Peyer's patch (tissue), 4 donors: ENCODE measurements at regions not wholly inside any gene's neighbourhood (a gene's known extent, or its start where the extent isn't known, plus 50 kb on each side); places are given as distances from the start of the nearest gene placed in this dataset.

Experiments
- DNase-seq, 3 donors: peaks; one replicate each; pipeline ENCODE4 v3.0.0-alpha.2; 2017 to 2019
- H3K27ac ChIP-seq, 4 donors: fragments of 200-600 bp; sonication (generic); one replicate each; pipeline ENCODE4 v1.5.1; 2016 to 2019
- H3K27me3 ChIP-seq, 2 donors: fragments of 200-600 bp; sonication (generic); one replicate each; pipeline ENCODE4 v1.5.1; 2019
- H3K36me3 ChIP-seq, 3 donors: fragments of 200-600 bp; sonication (generic); one replicate each; pipeline ENCODE4 v1.5.1; 2016 to 2019
- H3K4me1 ChIP-seq, 4 donors: fragments of 200-600 bp; sonication (generic); one replicate each; pipeline ENCODE4 v1.5.1; 2016 to 2019
- H3K4me3 ChIP-seq, 4 donors: fragments of 200-600 bp; sonication (generic); 1 replicate in 3 of 4; 2 replicates in 1 of 4; pipeline ENCODE4 v1.5.1; 2016 to 2019; ENCODE audit warnings: mild to moderate bottlenecking in 1 of 4
- H3K9me3 ChIP-seq, 4 donors: fragments of 200-600 bp; sonication (generic); one replicate each; pipeline ENCODE4 v1.5.1; 2016 to 2019; ENCODE audit warnings: mild to moderate bottlenecking in 1 of 4
- CTCF ChIP-seq, 6 experiments: fragments of 450-650 bp in 4 of 6; fragments of 200-600 bp in 2 of 6; sonication (generic) in 1 of 6; IDR thresholded peaks; one replicate each; pipeline ENCODE4 v1.5.1; 2017 to 2019; ENCODE audit warnings: antibody characterized with exemption in 6 of 6, mild to moderate bottlenecking in 3 of 6, moderate library complexity in 1 of 6
- POLR2A ChIP-seq, 2 donors: fragments of 450-650 bp; IDR thresholded peaks; one replicate each; pipeline ENCODE4 v1.5.1; 2017; ENCODE audit warnings: antibody characterized with exemption in 2 of 2, mild to moderate bottlenecking in 2 of 2, moderate library complexity in 2 of 2

GRCh38 chr5:109917154-109917546 lies 227.4 kb downstream of the MAN2A1 start:
- Histone ChIP-seq H3K9me3 (no peaks in the 10 kb centered on the region), H3K27ac (no peak overlapping the region), H3K27me3 (no peaks in the 10 kb centered on the region), H3K4me3 (no peak overlapping the region), H3K36me3 (no peaks in the 10 kb centered on the region), H3K4me1 (no peaks in the 10 kb centered on the region)
- no peak for DNase-seq
- TF ChIP-seq CTCF (IDR thresholded peaks at IDR 0.05): no peak
- TF ChIP-seq POLR2A (IDR thresholded peaks at IDR 0.05): no peak

GRCh38 chr5:109917966-109918365 lies 228.2 kb downstream of the MAN2A1 start:
- H3K9me3 ChIP-seq: no peaks in the 10 kb centered on the region
- H3K4me1 ChIP-seq: no peaks in the 10 kb centered on the region
- no peak overlapping the region for H3K27ac ChIP-seq
- no peak for TF ChIP-seq CTCF (IDR thresholded peaks at IDR 0.05)
- TF ChIP-seq POLR2A (IDR thresholded peaks at IDR 0.05): no peak
- no peak overlapping the region for H3K4me3 ChIP-seq
- no peaks in the 10 kb centered on the region for H3K36me3 ChIP-seq
- H3K27me3 ChIP-seq: no peaks in the 10 kb centered on the region
- no peak for DNase-seq

- Histone ChIP-seq H3K4me1 (no peaks in the 10 kb centered on the region), H3K27me3 (no peaks in the 10 kb centered on the region), H3K36me3 (no peaks in the 10 kb centered on the region), H3K9me3 (no peaks in the 10 kb centered on the region), H3K27ac (peak overlapping the region in 1 of 4 donors; percentile 32), H3K4me3 (no peak overlapping the region)
- no peak for DNase-seq
- no peak for TF ChIP-seq CTCF (IDR thresholded peaks at IDR 0.05)
- TF ChIP-seq POLR2A (IDR thresholded peaks at IDR 0.05): no peak
Measured at GRCh38 chr5:109920736-109921135, 231.0 kb downstream of the MAN2A1 start.

- peak in 2 of 3 donors; percentile 34 to 52 for DNase-seq
- TF ChIP-seq CTCF (IDR thresholded peaks at IDR 0.05) (no peak), POLR2A (IDR thresholded peaks at IDR 0.05) (no peak)
Measured at GRCh38 chr5:109921735-109922380, 232.1 kb downstream of the MAN2A1 start.

GRCh38 chr5:109922381-109922995 lies 232.8 kb downstream of the MAN2A1 start:
- Histone ChIP-seq H3K27ac (peak overlapping the region in 1 of 4 donors; percentile 43), H3K9me3 (no peaks in the 10 kb centered on the region), H3K36me3 (no peaks in the 10 kb centered on the region), H3K4me1 (no peaks in the 10 kb centered on the region), H3K4me3 (no peak overlapping the region), H3K27me3 (no peaks in the 10 kb centered on the region)
- TF ChIP-seq POLR2A (IDR thresholded peaks at IDR 0.05): no peak
- no peak for TF ChIP-seq CTCF (IDR thresholded peaks at IDR 0.05)
- DNase-seq: no peak

More at GRCh38 chr5:109921735-109922380, 232.1 kb downstream of the MAN2A1 start:
- H3K4me3 ChIP-seq: no peak overlapping the region
- H3K27ac ChIP-seq: peak overlapping the region in 1 of 4 donors; percentile 43
- H3K27me3 ChIP-seq: no peaks in the 10 kb centered on the region
- H3K9me3 ChIP-seq: no peaks in the 10 kb centered on the region
- no peaks in the 10 kb centered on the region for H3K4me1 ChIP-seq
- no peaks in the 10 kb centered on the region for H3K36me3 ChIP-seq
